NT2/D1 (cell line): ENCODE measurements at regions not wholly inside any gene's neighbourhood (a gene's known extent, or its start where the extent isn't known, plus 50 kb on each side); places are given as distances from the start of the nearest gene placed in this dataset.

Experiments
- DNase-seq: peaks from one replicate; pipeline ENCODE4 v3.0.0-alpha.2; 2011; ENCODE audit warnings: low read depth, low spot score
- H3K27me3 ChIP-seq: 2 replicates; pipeline ENCODE4 v1.6.0; 2011; ENCODE audit warnings: mild to moderate bottlenecking; ENCODE audit not compliant: insufficient read length, insufficient read depth
- H3K36me3 ChIP-seq: 2 replicates; pipeline ENCODE4 v1.6.1; 2011; ENCODE audit warnings: mild to moderate bottlenecking, low read length, mixed read lengths; ENCODE audit not compliant: insufficient read depth, insufficient read length
- H3K4me1 ChIP-seq: 2 replicates; pipeline ENCODE4 v1.5.1; 2011; ENCODE audit not compliant: insufficient read depth, insufficient read length
- H3K4me3 ChIP-seq: 2 replicates; pipeline ENCODE4 v1.5.1; 2011; ENCODE audit warnings: low read depth; ENCODE audit not compliant: insufficient read length
- H3K9ac ChIP-seq: 2 replicates; pipeline ENCODE4 v1.6.0; 2011; ENCODE audit warnings: low read depth; ENCODE audit not compliant: insufficient read length
- H3K9me3 ChIP-seq: 2 replicates; pipeline ENCODE4 v1.5.1; 2011; ENCODE audit warnings: mild to moderate bottlenecking, low read length; ENCODE audit not compliant: insufficient read depth
- SUZ12 ChIP-seq: IDR thresholded peaks from 2 replicates; pipeline ENCODE4 v1.6.1; 2011; ENCODE audit not compliant: insufficient read length, insufficient read depth; ENCODE audit errors: extremely low read depth
- YY1 ChIP-seq: IDR thresholded peaks from 2 replicates; pipeline ENCODE4 v1.6.1; 2011; ENCODE audit not compliant: insufficient read length, insufficient read depth
- ZNF274 ChIP-seq: IDR thresholded peaks from 2 replicates; pipeline ENCODE4 v1.6.1; 2011; ENCODE audit warnings: mild to moderate bottlenecking, low read depth, low read length

DNA sequence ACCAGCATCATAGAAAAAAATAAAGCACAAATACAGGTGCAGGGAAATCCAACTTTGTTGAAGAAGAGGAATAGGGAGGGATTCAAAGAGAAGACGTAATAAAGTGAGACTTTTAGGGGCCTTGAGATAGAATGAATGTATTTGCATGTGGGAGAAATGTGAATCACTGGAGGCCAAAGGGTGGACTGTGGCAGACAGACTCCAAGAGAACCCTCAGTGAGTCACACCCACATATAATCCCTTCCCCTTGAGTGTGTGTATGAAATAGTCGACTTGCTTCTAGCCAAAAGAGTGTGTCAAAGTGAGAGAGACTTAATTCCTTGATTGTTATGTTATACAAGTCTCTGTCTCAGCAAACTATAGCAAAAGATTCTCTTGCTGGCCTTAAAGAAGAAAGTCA, 101.3 kb upstream of the GHITM start:
- DNase-seq, result no peak
- Histone ChIP-seq H3K9ac (no peak overlapping the region), H3K27me3 (no peaks in the 10 kb centered on the region), H3K9me3 (no peaks in the 10 kb centered on the region), H3K36me3 (no peaks in the 10 kb centered on the region), H3K4me1 (no peaks in the 10 kb centered on the region), H3K4me3 (no peak overlapping the region)
- TF ChIP-seq SUZ12 (no peak), ZNF274 (no peak), YY1 (no peak)

DNA sequence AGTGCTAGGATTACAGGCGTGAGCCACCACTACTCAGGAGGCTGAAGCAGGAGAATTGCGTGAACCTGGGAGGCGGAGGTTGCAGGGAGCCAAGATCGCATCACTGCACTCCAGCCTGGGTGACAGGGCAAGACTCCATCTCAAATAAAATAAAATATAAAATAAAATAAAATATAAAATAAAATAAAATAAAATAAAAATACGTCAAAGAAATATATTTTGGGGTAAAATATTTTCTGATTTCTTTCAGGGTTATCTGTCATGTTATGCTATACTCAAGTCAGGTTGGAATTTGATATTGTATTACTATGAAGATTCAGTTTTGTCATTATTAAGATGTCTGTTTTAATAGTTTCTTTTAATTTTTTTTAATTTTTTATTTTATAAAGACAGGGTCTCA, 99.4 kb upstream of the GHITM start:
- TF ChIP-seq ZNF274 (no peak), YY1 (no peak), SUZ12 (no peak)
- no peaks in the 10 kb centered on the region for H3K4me1 ChIP-seq

DNA sequence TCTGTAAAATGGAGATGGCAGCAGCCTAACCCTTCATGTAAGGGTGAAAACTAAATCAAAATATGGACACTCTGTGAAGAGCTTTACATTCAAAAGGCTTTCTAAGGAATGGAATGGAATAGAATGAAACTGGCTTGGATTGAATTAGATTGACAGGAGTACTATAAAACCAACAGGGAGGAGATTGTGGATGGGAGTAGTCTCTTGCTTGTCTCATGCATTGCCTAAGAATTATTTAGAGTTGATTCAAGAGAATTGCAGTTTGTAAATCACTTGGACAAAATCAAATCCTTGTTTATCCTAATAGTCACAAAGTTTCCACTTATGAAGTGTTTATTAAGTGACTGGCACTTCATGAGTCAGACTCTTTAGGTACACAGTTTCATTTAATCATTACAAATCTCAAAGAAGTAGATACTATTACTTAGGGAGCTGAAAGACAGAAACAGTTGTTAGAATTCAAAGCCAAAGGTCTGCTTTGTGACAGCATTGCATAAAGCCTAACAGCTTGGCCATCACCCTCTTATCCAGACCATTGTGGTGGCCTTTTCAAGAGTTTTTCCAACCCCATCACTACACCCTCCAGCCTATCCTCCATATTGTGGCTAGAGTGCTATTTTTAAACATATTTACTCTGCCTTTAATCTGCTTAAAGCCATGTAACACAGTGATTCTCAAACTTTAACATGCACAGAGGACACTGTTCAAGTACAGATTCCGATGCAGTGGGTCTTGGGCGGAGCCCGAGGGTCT, 91.9 kb upstream of the GHITM start:
- Histone ChIP-seq H3K9me3 (no peaks in the 10 kb centered on the region; the same call in 1 of the 2 replicates), H3K9ac (no peak overlapping the region), H3K36me3 (no peaks in the 10 kb centered on the region), H3K4me1 (no peaks in the 10 kb centered on the region), H3K27me3 (no peaks in the 10 kb centered on the region), H3K4me3 (no peak overlapping the region)
- no peak for DNase-seq
- TF ChIP-seq ZNF274 (no peak), SUZ12 (no peak), YY1 (no peak)

More for the DNA sequence above, 99.4 kb upstream of the GHITM start:
- Histone ChIP-seq H3K9me3 (no peaks in the 10 kb centered on the region), H3K27me3 (no peaks in the 10 kb centered on the region), H3K9ac (no peak overlapping the region), H3K36me3 (no peaks in the 10 kb centered on the region), H3K4me3 (no peak overlapping the region)
- DNase-seq, result no peak

DNA sequence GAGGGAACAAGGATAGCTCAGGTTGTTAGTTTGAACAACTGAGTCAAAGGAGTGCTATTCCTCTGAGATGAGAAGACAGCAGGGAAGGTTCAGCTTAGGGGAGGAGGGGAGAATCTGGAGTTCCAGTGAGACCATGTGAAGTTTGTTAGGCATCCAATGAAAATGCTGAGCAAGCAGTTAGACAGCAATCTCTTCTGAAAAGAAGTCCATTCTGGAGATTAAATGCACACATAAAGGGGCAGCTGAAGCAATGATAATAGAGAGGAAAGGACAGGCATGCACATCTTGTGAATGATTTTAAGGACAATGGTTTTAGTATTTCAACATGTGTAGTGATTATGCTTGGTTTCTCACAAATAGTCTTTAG, 89.7 kb upstream of the GHITM start:
- Histone ChIP-seq H3K4me1 (no peaks in the 10 kb centered on the region), H3K27me3 (no peaks in the 10 kb centered on the region), H3K4me3 (no peak overlapping the region), H3K9me3 (no peaks in the 10 kb centered on the region; the same call in 1 of the 2 replicates), H3K36me3 (no peaks in the 10 kb centered on the region), H3K9ac (no peak overlapping the region)
- TF ChIP-seq ZNF274 (no peak), YY1 (no peak), SUZ12 (no peak)
- DNase-seq, result no peak

DNA sequence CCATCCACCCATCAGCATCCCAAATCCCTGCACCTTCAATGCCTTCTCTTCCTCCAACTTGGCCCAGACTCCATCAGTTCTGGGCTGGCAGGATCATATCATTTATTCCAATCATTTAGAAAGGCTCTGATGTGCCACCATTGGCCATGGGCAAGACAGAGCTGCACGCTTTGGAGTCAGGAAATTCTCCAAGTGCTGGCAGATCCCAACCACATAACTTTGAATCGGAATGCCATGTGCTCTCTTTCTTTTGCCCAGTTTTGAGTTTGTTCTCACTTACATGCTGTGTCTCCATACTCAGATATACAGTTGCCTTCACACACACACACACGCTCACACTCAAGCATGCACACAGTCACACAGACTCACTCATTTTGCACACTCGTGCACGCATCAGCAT, 85.7 kb upstream of the GHITM start:
- no peaks in the 10 kb centered on the region for H3K4me1 ChIP-seq
- TF ChIP-seq ZNF274 (no peak), YY1 (no peak), SUZ12 (no peak)
- H3K9ac ChIP-seq, result no peak overlapping the region
- DNase-seq, result no peak
- H3K9me3 ChIP-seq, result no peaks in the 10 kb centered on the region; the same call in 1 of the 2 replicates
- no peak overlapping the region for H3K4me3 ChIP-seq
- H3K36me3 ChIP-seq, result no peaks in the 10 kb centered on the region
- H3K27me3 ChIP-seq, result no peaks in the 10 kb centered on the region

DNA sequence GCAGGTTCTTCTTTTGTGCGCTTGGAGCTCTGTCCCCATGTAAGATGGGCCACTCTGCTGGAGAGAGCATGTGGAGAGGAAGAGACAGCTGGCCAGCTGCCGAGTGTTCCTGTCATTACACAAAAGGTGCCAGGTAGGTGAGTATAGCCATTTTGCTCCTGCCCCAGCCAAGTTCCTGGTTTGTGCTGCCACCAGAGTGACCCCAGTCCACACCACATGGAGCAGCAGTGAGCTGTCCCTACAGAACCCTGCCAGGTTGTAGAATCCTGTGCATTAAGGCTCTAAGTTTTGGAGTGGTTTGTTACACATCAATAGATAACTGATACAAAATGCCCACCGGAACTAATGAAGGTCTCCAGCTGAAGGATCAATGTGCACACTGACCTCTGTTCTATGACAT, 84.6 kb upstream of the GHITM start:
- H3K36me3 ChIP-seq, result no peaks in the 10 kb centered on the region
- no peak overlapping the region for H3K9ac ChIP-seq
- no peaks in the 10 kb centered on the region for H3K4me1 ChIP-seq
- no peak for TF ChIP-seq ZNF274
- no peak for TF ChIP-seq SUZ12
- no peak for TF ChIP-seq YY1
- no peak overlapping the region for H3K4me3 ChIP-seq
- DNase-seq, result no peak
- no peaks in the 10 kb centered on the region for H3K9me3 ChIP-seq
- H3K27me3 ChIP-seq, result no peaks in the 10 kb centered on the region

DNA sequence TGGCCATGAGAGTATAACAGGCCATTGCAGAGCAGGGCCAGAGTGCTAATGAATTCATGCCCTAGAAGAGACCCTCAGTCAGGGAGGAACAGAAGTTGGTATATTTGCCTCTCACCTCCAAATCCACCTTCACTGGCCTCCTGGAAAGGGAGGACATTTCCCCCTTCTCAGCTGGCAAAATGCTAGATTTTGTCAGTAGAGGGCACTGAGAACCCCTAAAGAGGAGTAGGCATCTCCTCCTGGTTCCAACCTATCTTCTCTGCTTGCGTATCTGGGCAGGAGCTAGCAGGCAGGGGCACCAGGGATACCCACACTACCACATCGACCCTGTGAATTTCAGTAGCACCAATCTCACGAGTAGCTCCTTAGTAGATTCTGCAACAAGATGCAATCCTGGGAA, 79.8 kb upstream of the GHITM start:
- DNase-seq, result no peak
- H3K9ac ChIP-seq, result no peak overlapping the region
- TF ChIP-seq YY1 (no peak), SUZ12 (no peak), ZNF274 (no peak)

More for the DNA sequence above, 79.8 kb upstream of the GHITM start:
- Histone ChIP-seq H3K27me3 (no peaks in the 10 kb centered on the region), H3K36me3 (no peaks in the 10 kb centered on the region), H3K4me3 (no peak overlapping the region), H3K4me1 (no peaks in the 10 kb centered on the region), H3K9me3 (no peaks in the 10 kb centered on the region)
